ENCODE measurements at regions not wholly inside any gene's neighbourhood (a gene's known extent, or its start where the extent isn't known, plus 50 kb on each side); places are given as distances from the start of the nearest gene placed in this dataset.

GRCh38 chr11:56932572-56933220, 56.0 kb upstream of the OR5AK2 start:
- H3K4me1 Mint-ChIP-seq (ENCODE audit: low read depth) = no peaks in the 10 kb centered on the region
- H3K27me3 Mint-ChIP-seq (ENCODE audit: low read depth) = no peaks in the 10 kb centered on the region
- no peaks in the 10 kb centered on the region for H3K36me3 Mint-ChIP-seq (ENCODE audit: insufficient read depth in 2 of 2)
- H3K27ac Mint-ChIP-seq = no peak overlapping the region
- DNase-seq = peak in 1 of 2 donors; percentile 5
- ATAC-seq (replicated peaks in 1 of 2) = peak; percentile 87 to 88
- no peak overlapping the region for H3K4me3 Mint-ChIP-seq
- H3K9me3 Mint-ChIP-seq = peaks cover 4 to 5% of the 10 kb centered on the region in 2 donors

- Mint-ChIP-seq H3K4me1 (ENCODE audit: low read depth) (no peaks in the 10 kb centered on the region), H3K27ac (no peak overlapping the region), H3K4me3 (no peak overlapping the region), H3K27me3 (ENCODE audit: low read depth) (no peaks in the 10 kb centered on the region), H3K9me3 (peaks cover 0 to 3% of the 10 kb centered on the region in 2 donors), H3K36me3 (ENCODE audit: insufficient read depth in 2 of 2) (no peaks in the 10 kb centered on the region)
- DNase-seq (no peak), ATAC-seq (replicated peaks in 1 of 2) (no peak)
Measured at GRCh38 chr11:56923116-56923515, 65.6 kb upstream of the OR5AK2 start.

GRCh38 chr11:56922421-56922820, 66.3 kb upstream of the OR5AK2 start:
- Mint-ChIP-seq H3K27me3 (ENCODE audit: low read depth) (no peaks in the 10 kb centered on the region), H3K36me3 (ENCODE audit: insufficient read depth in 2 of 2) (no peaks in the 10 kb centered on the region), H3K4me3 (no peak overlapping the region), H3K9me3 (peaks cover 0 to 3% of the 10 kb centered on the region in 2 donors), H3K4me1 (ENCODE audit: low read depth) (no peaks in the 10 kb centered on the region), H3K27ac (no peak overlapping the region)
- no peak for DNase-seq
- no peak for ATAC-seq (replicated peaks in 1 of 2)

DNA sequence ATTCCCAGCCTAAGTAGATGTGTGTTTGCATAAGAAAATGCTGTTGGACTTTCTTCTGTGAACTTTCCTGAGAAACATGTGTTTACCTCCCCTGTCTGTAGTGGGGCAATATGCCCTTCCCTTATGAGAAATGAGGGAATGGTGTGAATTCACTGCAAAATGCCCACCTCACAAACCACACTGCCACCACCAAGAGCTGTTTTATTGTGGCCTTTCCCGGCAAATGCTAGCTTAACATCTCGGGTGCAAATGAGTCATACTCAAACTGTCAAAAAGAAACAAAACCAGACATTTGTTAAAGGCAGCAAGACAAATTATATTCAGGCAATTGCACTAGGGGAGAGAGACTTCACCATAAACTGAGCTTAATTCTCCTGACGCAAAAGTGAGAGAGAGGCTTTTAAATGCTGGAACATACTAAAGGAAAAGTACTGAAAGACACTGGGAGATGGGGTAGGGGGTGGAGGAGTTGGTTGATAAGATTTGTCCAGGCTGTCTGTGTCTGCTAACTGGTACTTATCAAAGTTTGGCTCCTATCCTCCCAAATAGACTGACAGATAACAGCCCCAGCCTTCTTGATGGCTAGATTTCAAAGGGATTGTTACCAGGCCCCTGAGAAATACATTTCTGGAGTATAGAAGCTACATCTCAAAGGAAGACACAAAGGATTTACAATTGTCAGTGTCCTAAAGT, 70.9 kb upstream of the OR5AK2 start:
- ATAC-seq (replicated peaks in 1 of 2) = no peak

DNA sequence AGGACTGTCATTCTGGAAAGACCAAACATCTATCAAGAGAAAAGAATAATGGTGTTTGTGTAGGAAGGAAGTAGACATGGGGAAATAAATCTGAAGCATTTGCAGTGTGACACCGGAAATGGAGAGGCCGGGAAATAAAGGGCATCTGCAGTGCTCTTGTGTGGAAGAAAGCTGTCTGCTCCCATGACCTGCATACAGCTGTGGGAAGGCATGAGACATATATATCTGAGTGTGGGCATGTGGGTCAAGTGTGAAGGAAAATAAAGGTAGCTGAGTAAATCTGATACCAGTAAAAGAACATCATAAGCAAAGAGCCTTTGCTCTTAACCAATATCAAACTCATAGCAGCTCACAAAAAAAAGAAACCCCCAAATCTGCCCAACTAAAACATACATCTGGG, 72.1 kb upstream of the OR5AK2 start:
- no peaks in the 10 kb centered on the region for H3K27me3 Mint-ChIP-seq (ENCODE audit: low read depth)
- H3K27ac Mint-ChIP-seq = no peak overlapping the region
- ATAC-seq (replicated peaks in 1 of 2) (peak; percentile 24 to 55), DNase-seq (no peak)
- H3K4me3 Mint-ChIP-seq = no peak overlapping the region
- peaks cover 3 to 7% of the 10 kb centered on the region in 2 donors for H3K9me3 Mint-ChIP-seq
- peaks cover 7% of the 10 kb centered on the region for H3K4me1 Mint-ChIP-seq (ENCODE audit: low read depth)
- H3K36me3 Mint-ChIP-seq (ENCODE audit: insufficient read depth in 2 of 2) = no peaks in the 10 kb centered on the region

More for the DNA sequence above, 70.9 kb upstream of the OR5AK2 start:
- Mint-ChIP-seq H3K4me1 (ENCODE audit: low read depth) (peaks cover 7% of the 10 kb centered on the region), H3K36me3 (ENCODE audit: insufficient read depth in 2 of 2) (no peaks in the 10 kb centered on the region), H3K27ac (no peak overlapping the region), H3K9me3 (peaks cover 2 to 7% of the 10 kb centered on the region in 2 donors), H3K27me3 (ENCODE audit: low read depth) (no peaks in the 10 kb centered on the region), H3K4me3 (no peak overlapping the region)
- DNase-seq = no peak

DNA sequence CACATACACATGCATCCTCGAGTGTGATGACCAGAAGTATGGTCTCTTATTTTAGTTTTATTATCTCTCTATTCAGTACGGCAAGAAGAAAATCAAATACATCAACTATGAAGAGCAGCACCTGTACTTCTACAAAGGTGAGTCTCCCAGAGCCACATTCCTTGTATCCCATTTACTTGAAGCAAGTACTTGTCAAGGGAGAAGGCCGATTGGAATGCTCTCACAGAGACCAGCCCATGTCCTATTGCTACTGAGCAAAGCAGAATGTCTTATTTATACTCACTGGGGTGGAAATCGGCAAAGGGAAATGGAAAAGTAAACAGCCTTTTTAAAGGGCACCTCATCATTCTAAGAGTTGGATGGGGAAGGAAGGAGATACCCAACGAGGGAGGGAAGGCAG, 72.6 kb upstream of the OR5AK2 start:
- ATAC-seq (replicated peaks in 1 of 2) = no peak

GRCh38 chr11:56911312-56911711, 77.4 kb upstream of the OR5AK2 start:
- H3K4me3 Mint-ChIP-seq = no peak overlapping the region
- DNase-seq (no peak), ATAC-seq (replicated peaks in 1 of 2) (no peak)
- H3K9me3 Mint-ChIP-seq = peaks cover 3 to 4% of the 10 kb centered on the region in 2 donors
- H3K27me3 Mint-ChIP-seq (ENCODE audit: low read depth) = no peaks in the 10 kb centered on the region
- no peak overlapping the region for H3K27ac Mint-ChIP-seq
- no peaks in the 10 kb centered on the region for H3K36me3 Mint-ChIP-seq (ENCODE audit: insufficient read depth in 2 of 2)
- peaks cover 1% of the 10 kb centered on the region for H3K4me1 Mint-ChIP-seq (ENCODE audit: low read depth)

More for the DNA sequence above, 72.6 kb upstream of the OR5AK2 start:
- H3K4me1 Mint-ChIP-seq (ENCODE audit: low read depth) = peaks cover 7% of the 10 kb centered on the region
- H3K27ac Mint-ChIP-seq = no peak overlapping the region
- H3K36me3 Mint-ChIP-seq (ENCODE audit: insufficient read depth in 2 of 2) = no peaks in the 10 kb centered on the region
- no peak for DNase-seq
- H3K9me3 Mint-ChIP-seq = peaks cover 3 to 7% of the 10 kb centered on the region in 2 donors
- H3K27me3 Mint-ChIP-seq (ENCODE audit: low read depth) = no peaks in the 10 kb centered on the region
- H3K4me3 Mint-ChIP-seq = no peak overlapping the region

GRCh38 chr11:56910785-56911184, 77.9 kb upstream of the OR5AK2 start:
- no peaks in the 10 kb centered on the region for H3K36me3 Mint-ChIP-seq (ENCODE audit: insufficient read depth in 2 of 2)
- H3K27me3 Mint-ChIP-seq (ENCODE audit: low read depth) = no peaks in the 10 kb centered on the region
- ATAC-seq (replicated peaks in 1 of 2) (no peak), DNase-seq (no peak)
- peaks cover 2 to 3% of the 10 kb centered on the region in 2 donors for H3K9me3 Mint-ChIP-seq
- H3K27ac Mint-ChIP-seq = no peak overlapping the region
- H3K4me3 Mint-ChIP-seq = no peak overlapping the region
- H3K4me1 Mint-ChIP-seq (ENCODE audit: low read depth) = no peaks in the 10 kb centered on the region

- no peak overlapping the region for H3K27ac Mint-ChIP-seq
- no peaks in the 10 kb centered on the region for H3K27me3 Mint-ChIP-seq (ENCODE audit: low read depth)
- ATAC-seq (replicated peaks in 1 of 2) (no peak), DNase-seq (no peak)
- H3K9me3 Mint-ChIP-seq = peaks cover 2 to 3% of the 10 kb centered on the region in 2 donors
- H3K4me1 Mint-ChIP-seq (ENCODE audit: low read depth) = no peaks in the 10 kb centered on the region
- H3K36me3 Mint-ChIP-seq (ENCODE audit: insufficient read depth in 2 of 2) = no peaks in the 10 kb centered on the region
- H3K4me3 Mint-ChIP-seq = no peak overlapping the region
Measured at GRCh38 chr11:56910046-56910773, 78.5 kb upstream of the OR5AK2 start.

GRCh38 chr11:56909563-56909962, 79.2 kb upstream of the OR5AK2 start:
- H3K27ac Mint-ChIP-seq = no peak overlapping the region
- DNase-seq = no peak
- H3K4me3 Mint-ChIP-seq = no peak overlapping the region
- H3K27me3 Mint-ChIP-seq (ENCODE audit: low read depth) = no peaks in the 10 kb centered on the region
- no peak for ATAC-seq (replicated peaks in 1 of 2)
- peaks cover 0 to 4% of the 10 kb centered on the region in 2 donors for H3K9me3 Mint-ChIP-seq
- H3K4me1 Mint-ChIP-seq (ENCODE audit: low read depth) = no peaks in the 10 kb centered on the region
- H3K36me3 Mint-ChIP-seq (ENCODE audit: insufficient read depth in 2 of 2) = no peaks in the 10 kb centered on the region

GRCh38 chr11:56909080-56909479, 79.6 kb upstream of the OR5AK2 start:
- Mint-ChIP-seq H3K27me3 (ENCODE audit: low read depth) (no peaks in the 10 kb centered on the region), H3K4me3 (no peak overlapping the region), H3K36me3 (ENCODE audit: insufficient read depth in 2 of 2) (no peaks in the 10 kb centered on the region), H3K27ac (no peak overlapping the region), H3K4me1 (ENCODE audit: low read depth) (no peaks in the 10 kb centered on the region), H3K9me3 (peaks cover 0 to 4% of the 10 kb centered on the region in 2 donors)
- ATAC-seq (replicated peaks in 1 of 2) (no peak), DNase-seq (no peak)

DNA sequence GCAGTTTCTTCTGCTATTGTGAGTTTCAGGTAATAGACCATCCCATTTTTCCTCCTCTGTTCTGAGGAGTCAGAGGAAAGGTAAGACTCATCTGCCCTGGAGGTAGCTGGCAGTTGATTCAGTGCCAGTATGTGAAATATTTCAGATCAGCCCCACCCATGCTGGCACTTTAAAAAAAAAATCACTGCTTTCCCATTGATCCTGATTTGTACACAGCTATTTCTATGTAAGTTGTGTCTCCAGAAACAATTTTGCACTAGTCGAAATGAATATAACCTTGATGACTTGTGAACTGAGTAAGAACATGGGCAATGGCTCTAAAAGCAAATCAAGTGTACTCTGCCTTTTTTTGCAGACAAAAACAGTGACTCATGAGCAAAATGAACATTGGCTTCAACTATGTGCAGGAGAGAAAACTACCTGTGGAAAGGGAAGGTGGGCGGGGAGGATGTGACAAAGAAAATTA, 82.0 kb upstream of the OR5AK2 start:
- Mint-ChIP-seq H3K4me1 (ENCODE audit: low read depth) (no peaks in the 10 kb centered on the region), H3K27ac (no peak overlapping the region), H3K27me3 (ENCODE audit: low read depth) (no peaks in the 10 kb centered on the region), H3K4me3 (no peak overlapping the region), H3K9me3 (peaks cover 0 to 3% of the 10 kb centered on the region in 2 donors), H3K36me3 (ENCODE audit: insufficient read depth in 2 of 2) (no peaks in the 10 kb centered on the region)
- no peak for ATAC-seq (replicated peaks in 1 of 2)
- no peak for DNase-seq

GRCh38 chr11:56905936-56906335, 82.8 kb upstream of the OR5AK2 start:
- no peak overlapping the region for H3K4me3 Mint-ChIP-seq
- peaks cover 0 to 3% of the 10 kb centered on the region in 2 donors for H3K9me3 Mint-ChIP-seq
- no peaks in the 10 kb centered on the region for H3K36me3 Mint-ChIP-seq (ENCODE audit: insufficient read depth in 2 of 2)
- no peak for DNase-seq
- H3K27me3 Mint-ChIP-seq (ENCODE audit: low read depth) = no peaks in the 10 kb centered on the region
- no peak overlapping the region for H3K27ac Mint-ChIP-seq
- H3K4me1 Mint-ChIP-seq (ENCODE audit: low read depth) = no peaks in the 10 kb centered on the region
- ATAC-seq (replicated peaks in 1 of 2) = no peak

All from activated T-cell treated with anti-CD3 and anti-CD28 coated beads, Interleukin-2, amount 50 U/mL, for 72 hours (primary cell).